ENCODE measurements at regions not wholly inside any gene's neighbourhood (a gene's known extent, or its start where the extent isn't known, plus 50 kb on each side); places are given as distances from the start of the nearest gene placed in this dataset.

GRCh38 chr11:116687458-116688201, 85.2 kb downstream of the BUD13 start:
- Histone ChIP-seq H3K4me3 (no peak overlapping the region), H3K27ac (no peak overlapping the region), H3K36me3 (no peaks in the 10 kb centered on the region), H3K4me1 (no peaks in the 10 kb centered on the region), H3K9me3 (no peaks in the 10 kb centered on the region), H3K27me3 (peaks cover 42% of the 10 kb centered on the region)
- TF ChIP-seq POLR2AphosphoS5 (IDR thresholded peaks at IDR 0.05): no peak
- TF ChIP-seq EP300 (IDR thresholded peaks at IDR 0.05): no peak
- TF ChIP-seq POLR2A (IDR thresholded peaks at IDR 0.05): no peak
- no peak for TF ChIP-seq CTCF (IDR thresholded peaks at IDR 0.05)
- 47% methylated on average over 2 of the region's 6 CpGs; no CpG with 5 or more reads in 1 of the 2 donors for WGBS, 2 donors (ENCODE audit: low coverage in 1 of 2)
- ATAC-seq: no peak

- no peak for ATAC-seq
- no peaks in the 10 kb centered on the region for H3K9me3 ChIP-seq
- H3K4me1 ChIP-seq: no peaks in the 10 kb centered on the region
- H3K27me3 ChIP-seq: peaks cover 39% of the 10 kb centered on the region
- 37% methylated on average over 7 of the region's 9 CpGs; no CpG with 5 or more reads in 1 of the 2 donors for WGBS, 2 donors (ENCODE audit: low coverage in 1 of 2)
- H3K36me3 ChIP-seq: no peaks in the 10 kb centered on the region
- no peak overlapping the region for H3K4me3 ChIP-seq
- no peak overlapping the region for H3K27ac ChIP-seq
- TF ChIP-seq POLR2A (IDR thresholded peaks at IDR 0.05): no peak
- no peak for TF ChIP-seq CTCF (IDR thresholded peaks at IDR 0.05)
These were observed 85.9 kb downstream of the BUD13 start for GRCh38 chr11:116686866-116687265.

- Histone ChIP-seq H3K4me3 (no peak overlapping the region), H3K9me3 (no peaks in the 10 kb centered on the region), H3K27me3 (peaks cover 35% of the 10 kb centered on the region), H3K36me3 (no peaks in the 10 kb centered on the region), H3K27ac (no peak overlapping the region), H3K4me1 (no peaks in the 10 kb centered on the region)
- no peak for TF ChIP-seq CTCF (IDR thresholded peaks at IDR 0.05)
- no peak for TF ChIP-seq POLR2AphosphoS5 (IDR thresholded peaks at IDR 0.05)
- TF ChIP-seq EP300 (IDR thresholded peaks at IDR 0.05): no peak
- TF ChIP-seq POLR2A (IDR thresholded peaks at IDR 0.05): no peak
- no peak for ATAC-seq
- 86 to 89% methylated on average over 2 to 3 of the region's 3 CpGs for WGBS, 2 donors (ENCODE audit: low coverage in 1 of 2)
These were observed 88.8 kb downstream of the BUD13 start for GRCh38 chr11:116683982-116684381.

- WGBS, 2 donors (ENCODE audit: low coverage in 1 of 2): 68 to 86% methylated on average over 3 to 4 of the region's 4 CpGs
- Histone ChIP-seq H3K4me1 (no peaks in the 10 kb centered on the region), H3K27me3 (peaks cover 10% of the 10 kb centered on the region), H3K9me3 (peaks cover 0 to 1% (median 0%) of the 10 kb centered on the region in 3 donors), H3K27ac (no peak overlapping the region), H3K4me3 (no peak overlapping the region), H3K36me3 (no peaks in the 10 kb centered on the region)
- ATAC-seq: no peak
- no peak for TF ChIP-seq CTCF (IDR thresholded peaks at IDR 0.05)
- no peak for TF ChIP-seq POLR2A (IDR thresholded peaks at IDR 0.05)
- TF ChIP-seq POLR2AphosphoS5 (IDR thresholded peaks at IDR 0.05): no peak
- no peak for TF ChIP-seq EP300 (IDR thresholded peaks at IDR 0.05)
These were observed 92.2 kb downstream of the BUD13 start for GRCh38 chr11:116680349-116681125.

All from gastroesophageal sphincter (tissue), 4 donors.